GM10266 (cell line): ENCODE measurements at regions not wholly inside any gene's neighbourhood (a gene's known extent, or its start where the extent isn't known, plus 50 kb on each side); places are given as distances from the start of the nearest gene placed in this dataset.

Source experiments
- DNase-seq: peaks from one replicate; pipeline ENCODE4 v3.0.0; 2012; ENCODE audit errors: extremely low spot score
- CTCF ChIP-seq: IDR thresholded peaks from 2 replicates; pipeline ENCODE4 v1.5.1; 2012; ENCODE audit warnings: mild to moderate bottlenecking, low read depth; ENCODE audit not compliant: control insufficient read depth, insufficient read depth; ENCODE audit errors: missing control alignments

- no peak for DNase-seq
- no peak for TF ChIP-seq CTCF
Measured at GRCh38 chr10:36096576-36096975, 454.5 kb upstream of the FZD8 start.

- no peak for DNase-seq
- TF ChIP-seq CTCF: no peak
Measured at GRCh38 chr10:36094096-36094495, 452.0 kb upstream of the FZD8 start.

DNA sequence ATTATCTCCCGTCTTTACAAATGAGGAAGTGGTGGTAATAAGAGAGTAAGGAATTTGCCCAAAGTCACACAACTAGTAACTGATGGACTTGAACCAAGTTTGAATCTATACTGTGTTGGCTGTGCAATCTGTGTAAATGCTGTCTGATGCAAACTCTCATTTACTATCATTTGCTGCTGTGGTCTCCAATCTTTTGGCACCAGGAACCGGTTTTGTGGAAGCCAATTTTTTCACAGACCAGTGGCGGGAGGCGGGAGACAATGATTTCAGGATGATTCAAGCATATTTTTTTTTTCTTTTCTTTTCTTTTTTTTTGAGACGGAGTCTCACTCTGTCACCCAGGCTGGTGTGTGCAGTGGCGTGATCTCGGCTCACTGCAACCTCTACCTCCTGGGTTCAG lies 450.0 kb upstream of the FZD8 start:
- no peak for DNase-seq
- no peak for TF ChIP-seq CTCF

DNA sequence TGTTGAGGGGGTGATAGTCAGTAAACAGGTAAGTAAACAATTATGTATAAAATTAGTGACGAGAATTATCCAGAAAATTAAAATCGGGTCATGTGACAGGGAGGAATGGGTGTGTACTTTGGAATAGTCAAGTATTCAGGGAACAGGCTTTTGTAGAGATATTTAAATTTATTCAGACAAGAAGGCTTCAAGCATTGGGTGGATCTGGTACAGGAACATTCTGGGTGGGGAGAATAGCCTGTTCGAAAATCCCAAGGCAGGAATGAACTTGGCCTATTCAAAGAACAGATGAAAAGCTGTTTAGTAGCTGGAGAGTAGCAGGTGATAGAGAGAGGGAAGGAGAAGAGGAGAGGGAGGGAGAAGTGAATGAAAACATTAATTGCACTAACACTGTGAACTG lies 448.9 kb upstream of the FZD8 start:
- no peak for TF ChIP-seq CTCF
- DNase-seq: no peak

DNA sequence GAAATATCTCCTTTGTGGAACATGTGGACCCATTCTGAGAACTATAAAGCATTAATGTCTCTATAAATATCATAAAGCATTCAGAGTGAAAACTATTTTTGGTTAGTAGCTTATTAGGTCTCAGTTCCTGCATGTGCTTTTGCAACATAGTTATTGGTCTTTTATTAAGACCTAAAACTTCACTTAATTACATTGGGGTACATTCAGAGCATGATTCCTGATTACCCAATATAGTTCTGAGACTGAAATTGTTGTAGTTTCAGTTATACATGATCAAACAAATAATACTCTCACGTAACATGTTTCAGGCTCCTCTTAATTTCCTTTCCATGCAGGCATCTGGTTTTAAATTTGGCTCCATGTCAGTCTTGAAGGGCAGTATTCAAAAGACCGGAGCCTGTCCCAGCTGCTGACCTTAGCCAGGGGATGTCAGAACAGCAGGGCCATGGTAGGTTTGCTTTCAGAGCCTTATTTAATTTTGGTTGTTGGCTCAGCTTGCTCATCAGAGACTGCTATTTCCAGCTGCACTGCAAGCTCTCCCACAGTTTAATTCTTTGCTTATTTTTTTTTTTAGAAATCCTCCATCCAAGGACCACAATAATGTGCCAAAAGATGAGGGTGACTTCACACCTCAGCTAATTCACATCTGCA lies 447.8 kb upstream of the FZD8 start:
- TF ChIP-seq CTCF: no peak
- DNase-seq: no peak

DNA sequence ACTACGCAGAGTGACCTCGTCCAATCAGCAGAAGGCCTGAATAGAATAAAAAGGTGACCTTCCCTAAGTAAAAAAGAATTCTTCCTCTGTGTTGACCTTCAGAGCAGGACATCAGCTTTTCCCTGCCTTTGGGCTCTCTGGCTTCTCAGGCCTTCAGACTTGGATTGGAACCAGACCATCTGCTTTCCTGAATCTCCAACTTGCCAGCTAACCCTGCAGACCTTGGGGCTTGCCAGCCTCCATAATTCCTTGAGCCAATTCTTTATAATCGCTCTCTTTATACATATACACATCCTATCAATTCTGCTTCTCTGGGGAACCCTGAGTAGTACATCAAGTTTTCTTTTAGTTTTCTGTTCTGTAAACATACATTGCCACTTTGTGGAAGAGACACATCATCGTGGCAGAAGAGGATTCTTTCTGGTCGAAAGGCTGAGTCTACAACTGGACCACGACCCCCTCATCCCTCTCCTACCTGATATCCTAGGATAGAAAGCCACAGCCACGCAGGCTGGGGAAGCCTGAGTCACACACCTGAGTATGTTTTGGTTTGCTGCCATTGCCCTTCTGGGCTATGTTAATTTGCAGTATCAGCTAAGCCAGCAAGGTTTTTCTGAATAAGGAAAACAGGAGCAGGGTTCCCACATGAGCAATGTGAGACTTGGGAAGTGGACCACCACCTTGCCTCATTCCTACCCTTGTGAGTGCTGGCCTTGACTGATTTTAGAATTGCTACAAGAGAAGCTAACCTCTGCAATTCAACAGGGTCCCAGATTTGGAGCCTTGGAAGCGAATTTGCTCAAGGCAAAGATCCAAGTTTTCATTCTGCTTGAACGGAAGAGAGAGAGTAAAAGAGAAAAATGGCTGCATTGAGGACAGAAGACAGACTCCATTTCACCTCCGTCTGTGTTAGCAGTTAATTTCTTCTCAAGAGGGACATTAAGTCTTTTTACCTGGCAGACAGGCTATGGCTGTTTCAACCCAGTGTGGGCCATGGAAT lies 445.2 kb upstream of the FZD8 start:
- no peak for TF ChIP-seq CTCF
- DNase-seq: no peak

GRCh38 chr10:36075196-36075595 lies 433.1 kb upstream of the FZD8 start:
- DNase-seq: no peak
- no peak for TF ChIP-seq CTCF
